Mammary epithelial cell (primary cell): ENCODE measurements at regions not wholly inside any gene's neighbourhood (a gene's known extent, or its start where the extent isn't known, plus 50 kb on each side); places are given as distances from the start of the nearest gene placed in this dataset.

Experiments
- EZH2 ChIP-seq: IDR thresholded peaks from 2 replicates; pipeline ENCODE4 v1.6.1; 2012; ENCODE audit warnings: low read length, inconsistent platforms, borderline replicate concordance
- TF ChIP-seq, protein P1 (sequence below), 2 donors: IDR thresholded peaks in 1 of 2; conservative IDR thresholded peaks in 1 of 2; 2 replicates each; pipeline ENCODE4 v1.5.1; 2011 to 2012; ENCODE audit warnings: inconsistent platforms in 2 of 2, low read length in 2 of 2, mild to moderate bottlenecking in 2 of 2, control low read depth in 1 of 2, low read depth in 1 of 2; ENCODE audit not compliant: insufficient read depth in 1 of 2; ENCODE audit errors: extremely low read depth in 1 of 2

DNA sequence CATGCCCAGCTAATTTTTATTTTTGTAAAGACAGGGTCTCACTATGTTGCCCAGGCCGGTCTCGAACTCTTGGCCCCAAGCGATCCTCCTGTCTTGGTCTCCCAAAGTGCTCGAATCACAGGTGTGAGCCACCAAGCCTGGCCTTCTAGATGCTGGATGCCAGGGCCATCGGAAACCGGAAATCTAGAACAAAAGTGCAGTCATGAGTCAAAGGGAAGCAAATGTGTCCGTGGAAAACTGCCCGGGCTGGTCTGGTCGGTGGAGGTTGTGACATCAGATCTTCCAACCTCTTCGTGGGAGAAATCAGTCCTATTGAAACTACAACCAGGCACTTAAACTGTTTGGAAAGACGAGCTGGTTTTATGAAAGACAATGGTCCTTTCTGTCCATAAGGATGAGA is 92.3 kb upstream of the SHOX start:
- TF ChIP-seq, protein P1, sequence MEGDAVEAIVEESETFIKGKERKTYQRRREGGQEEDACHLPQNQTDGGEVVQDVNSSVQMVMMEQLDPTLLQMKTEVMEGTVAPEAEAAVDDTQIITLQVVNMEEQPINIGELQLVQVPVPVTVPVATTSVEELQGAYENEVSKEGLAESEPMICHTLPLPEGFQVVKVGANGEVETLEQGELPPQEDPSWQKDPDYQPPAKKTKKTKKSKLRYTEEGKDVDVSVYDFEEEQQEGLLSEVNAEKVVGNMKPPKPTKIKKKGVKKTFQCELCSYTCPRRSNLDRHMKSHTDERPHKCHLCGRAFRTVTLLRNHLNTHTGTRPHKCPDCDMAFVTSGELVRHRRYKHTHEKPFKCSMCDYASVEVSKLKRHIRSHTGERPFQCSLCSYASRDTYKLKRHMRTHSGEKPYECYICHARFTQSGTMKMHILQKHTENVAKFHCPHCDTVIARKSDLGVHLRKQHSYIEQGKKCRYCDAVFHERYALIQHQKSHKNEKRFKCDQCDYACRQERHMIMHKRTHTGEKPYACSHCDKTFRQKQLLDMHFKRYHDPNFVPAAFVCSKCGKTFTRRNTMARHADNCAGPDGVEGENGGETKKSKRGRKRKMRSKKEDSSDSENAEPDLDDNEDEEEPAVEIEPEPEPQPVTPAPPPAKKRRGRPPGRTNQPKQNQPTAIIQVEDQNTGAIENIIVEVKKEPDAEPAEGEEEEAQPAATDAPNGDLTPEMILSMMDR (conservative IDR thresholded peaks at IDR 0.05 in 1 of 2, IDR thresholded peaks at IDR 0.05 in 1 of 2; ENCODE audit: extremely low read depth in 1 of 2, insufficient read depth in 1 of 2, low read depth in 1 of 2, low read length in 2 of 2), result no peak
- TF ChIP-seq EZH2, result no peak
